IMR-90 (cell line): ENCODE measurements at regions not wholly inside any gene's neighbourhood (a gene's known extent, or its start where the extent isn't known, plus 50 kb on each side); places are given as distances from the start of the nearest gene placed in this dataset.

ENCODE experiments used
- ATAC-seq: fragments of 200-7000 bp; cut with Tn5 transposase; 2 replicates; pipeline ENCODE4 v1.9.1; 2020; ENCODE audit warnings: low read depth, mild to moderate bottlenecking, moderate library complexity
- BruUV-seq: library from RNA; stranded (reverse); fragments of 400-500 nt; replicated peaks from 2 replicates; lab custom pipeline; 2021; lab: Mats Ljungman, UMichigan
- CTCF ChIA-PET: fragments of 300-600 bp; formaldehyde crosslinking; extraction: SDS; loops from one replicate; lab custom pipeline; 2021; ENCODE audit warnings: antibody characterized with exemption; lab: Yijun Ruan, JAX
- POLR2A ChIA-PET: fragments of 300-600 bp; sonication (Branson Sonifier 250); formaldehyde crosslinking; loops from one replicate; lab custom pipeline; 2022; ENCODE audit warnings: antibody characterized with exemption; ENCODE audit not compliant: unreplicated experiment; lab: Charles Lee
- DNase-seq: peaks from one replicate; pipeline ENCODE4 v3.0.0; 2013
- H2AFZ ChIP-seq: replicated peaks from 2 replicates; pipeline ENCODE3; 2013; ENCODE audit warnings: low read length, mild to moderate bottlenecking; ENCODE audit not compliant: poor library complexity
- H2AK5ac ChIP-seq: 2 replicates; pipeline ENCODE4 v1.6.1; 2013; ENCODE audit warnings: low read depth, low read length, inconsistent platforms
- H2AK9ac ChIP-seq: replicated peaks from 2 replicates; pipeline ENCODE3; 2013; ENCODE audit warnings: mild to moderate bottlenecking, low read depth, low read length, moderate library complexity; ENCODE audit not compliant: poor library complexity
- H2BK120ac ChIP-seq: 2 replicates; pipeline ENCODE4 v1.6.1; 2013; ENCODE audit warnings: low read depth, low read length, inconsistent platforms
- H2BK15ac ChIP-seq: 3 replicates; pipeline ENCODE4 v1.6.1; 2013; ENCODE audit warnings: low read depth, low read length, inconsistent platforms
- H2BK20ac ChIP-seq: 2 replicates; pipeline ENCODE4 v1.6.1; 2013; ENCODE audit warnings: low read depth, mild to moderate bottlenecking, inconsistent platforms, low read length, moderate library complexity
- H2BK5ac ChIP-seq: 2 replicates; pipeline ENCODE4 v1.6.1; 2013; ENCODE audit warnings: mild to moderate bottlenecking, low read depth, low read length, inconsistent platforms; ENCODE audit not compliant: poor library complexity, severe bottlenecking
- H3K14ac ChIP-seq: replicated peaks from 2 replicates; pipeline ENCODE4 v1.6.1; 2013; ENCODE audit warnings: low read depth, low read length, inconsistent platforms
- H3K18ac ChIP-seq: 2 replicates; pipeline ENCODE4 v1.6.1; 2013; ENCODE audit warnings: low read depth, low read length, control low read depth
- H3K23ac ChIP-seq: 2 replicates; pipeline ENCODE4 v1.6.1; 2013; ENCODE audit warnings: low read depth, low read length, inconsistent platforms
- H3K27ac ChIP-seq: 2 replicates; pipeline ENCODE4 v1.5.1; 2013; ENCODE audit warnings: mild to moderate bottlenecking, control low read depth, low read length; ENCODE audit not compliant: insufficient read depth
- H3K27me3 ChIP-seq: 2 replicates; pipeline ENCODE4 v1.6.1; 2013; ENCODE audit warnings: low read length; ENCODE audit not compliant: control insufficient read depth, insufficient read depth
- H3K36me3 ChIP-seq: 2 replicates; pipeline ENCODE4 v1.6.1; 2013; ENCODE audit warnings: low read length, mixed read lengths; ENCODE audit not compliant: control insufficient read depth, insufficient read depth
- H3K4ac ChIP-seq: 2 replicates; pipeline ENCODE4 v1.6.1; 2013; ENCODE audit warnings: low read depth, low read length, inconsistent platforms
- H3K4me1 ChIP-seq: 2 replicates; pipeline ENCODE4 v1.6.1; 2013; ENCODE audit warnings: low read length, mixed read lengths; ENCODE audit not compliant: control insufficient read depth, insufficient read depth
- H3K4me2 ChIP-seq: 2 replicates; pipeline ENCODE4 v1.6.1; 2013; ENCODE audit warnings: low read depth, mild to moderate bottlenecking, control low read depth, low read length, moderate library complexity
- H3K4me3 ChIP-seq: 2 replicates; pipeline ENCODE4 v1.5.1; 2013; ENCODE audit warnings: low read depth, mild to moderate bottlenecking, control low read depth, low read length, moderate library complexity; ENCODE audit not compliant: insufficient read depth
- H3K56ac ChIP-seq: 2 replicates; pipeline ENCODE4 v1.6.1; 2013; ENCODE audit warnings: low read length, inconsistent platforms; ENCODE audit not compliant: insufficient read depth; ENCODE audit errors: extremely low read depth
- H3K79me1 ChIP-seq, 2 experiments: 2 replicates each; pipeline ENCODE4 v1.6.1; 2013; ENCODE audit warnings: low read length in 2 of 2, inconsistent platforms in 1 of 2, low read depth in 1 of 2
- H3K9ac ChIP-seq: 2 replicates; pipeline ENCODE4 v1.6.1; 2013; ENCODE audit warnings: low read depth, low read length, control low read depth
- H3K9me1 ChIP-seq: 2 replicates; pipeline ENCODE4 v1.6.1; 2013; ENCODE audit warnings: low read length, inconsistent platforms; ENCODE audit not compliant: insufficient read depth
- H3K9me3 ChIP-seq: 2 replicates; pipeline ENCODE4 v1.6.1; 2013; ENCODE audit warnings: low read length; ENCODE audit not compliant: control insufficient read depth, insufficient read depth
- H4K20me1 ChIP-seq: 2 replicates; pipeline ENCODE4 v1.6.1; 2013; ENCODE audit warnings: low read length, inconsistent platforms; ENCODE audit not compliant: insufficient read depth
- H4K5ac ChIP-seq: 2 replicates; pipeline ENCODE4 v1.6.1; 2013; ENCODE audit warnings: mild to moderate bottlenecking, low read depth, low read length, control low read depth
- H4K8ac ChIP-seq, 2 experiments: 2 replicates each; pipeline ENCODE4 v1.6.1; 2013; ENCODE audit warnings: low read depth in 2 of 2, low read length in 2 of 2, control low read depth in 1 of 2, inconsistent platforms in 1 of 2
- H4K91ac ChIP-seq: 2 replicates; pipeline ENCODE4 v1.6.1; 2013; ENCODE audit warnings: low read depth, low read length, inconsistent platforms; ENCODE audit not compliant: insufficient read depth
- BHLHE40 ChIP-seq: fragments of 150-350 bp; IDR thresholded peaks from 2 replicates; pipeline ENCODE4 v1.6.1; 2016; ENCODE audit warnings: mild to moderate bottlenecking, low read depth, low read length
- CEBPB ChIP-seq: IDR thresholded peaks from 2 replicates; pipeline ENCODE4 v1.6.1; 2012; ENCODE audit warnings: low read depth, low read length, improper control_type of control experiment
- CHD1 ChIP-seq: IDR thresholded peaks from 2 replicates; pipeline ENCODE4 v1.6.1; 2012; ENCODE audit warnings: low read depth, low read length, improper control_type of control experiment
- CTCF ChIP-seq: conservative IDR thresholded peaks from 2 replicates; pipeline ENCODE4 v1.5.1; 2012; ENCODE audit warnings: mild to moderate bottlenecking, low read depth, low read length, improper control_type of control experiment
- ELK1 ChIP-seq: fragments of 150-350 bp; IDR thresholded peaks from 2 replicates; pipeline ENCODE4 v1.6.1; 2016; ENCODE audit warnings: low read depth, mild to moderate bottlenecking, low read length, moderate library complexity, borderline replicate concordance
- FOS ChIP-seq: fragments of 150-350 bp; IDR thresholded peaks from 2 replicates; pipeline ENCODE4 v1.6.1; 2016; ENCODE audit warnings: low read depth, low read length
- MAFK ChIP-seq: IDR thresholded peaks from 2 replicates; pipeline ENCODE4 v1.6.1; 2012; ENCODE audit warnings: low read depth, low read length, improper control_type of control experiment
- MAZ ChIP-seq: IDR thresholded peaks from 2 replicates; pipeline ENCODE4 v1.6.1; 2012; ENCODE audit warnings: low read depth, mild to moderate bottlenecking, low read length, improper control_type of control experiment, moderate library complexity, borderline replicate concordance
- MXI1 ChIP-seq: IDR thresholded peaks from 2 replicates; pipeline ENCODE4 v1.6.1; 2012; ENCODE audit warnings: low read depth, mild to moderate bottlenecking, low read length, moderate library complexity, borderline replicate concordance
- NFE2L2 ChIP-seq: fragments of 150-350 bp; IDR thresholded peaks from 2 replicates; pipeline ENCODE4 v1.6.1; 2016; ENCODE audit warnings: low read depth, mild to moderate bottlenecking, low read length
- POLR2A ChIP-seq: IDR thresholded peaks from 2 replicates; pipeline ENCODE4 v1.6.1; 2012; ENCODE audit warnings: mild to moderate bottlenecking, low read depth, low read length
- RAD21 ChIP-seq: IDR thresholded peaks from 2 replicates; pipeline ENCODE4 v1.6.1; 2012; ENCODE audit warnings: low read length, improper control_type of control experiment
- RCOR1 ChIP-seq: IDR thresholded peaks from 2 replicates; pipeline ENCODE4 v1.6.1; 2012; ENCODE audit warnings: mild to moderate bottlenecking, low read length, improper control_type of control experiment; ENCODE audit not compliant: insufficient replicate concordance
- RFX5 ChIP-seq: IDR thresholded peaks from 2 replicates; pipeline ENCODE4 v1.8.0; 2012; ENCODE audit warnings: low read depth, mild to moderate bottlenecking, low read length, moderate library complexity
- SMC3 ChIP-seq: fragments of 150-350 bp; IDR thresholded peaks from 2 replicates; pipeline ENCODE4 v1.6.1; 2016; ENCODE audit warnings: low read depth, mild to moderate bottlenecking, antibody characterized with exemption, low read length, moderate library complexity
- USF2 ChIP-seq: fragments of 150-350 bp; IDR thresholded peaks from 2 replicates; pipeline ENCODE4 v1.6.1; 2017; ENCODE audit warnings: mild to moderate bottlenecking, antibody characterized with exemption, low read length, low read depth
- WGBS, 2 experiments: methylation state at CpG; one replicate each; pipeline versions ENCODE4 v1.1.5 to v1.1.7; 2013; ENCODE audit warnings: missing lambda C conversion rate in 2 of 2; ENCODE audit not compliant: insufficient read length in 1 of 2; ENCODE audit errors: extremely low coverage in 2 of 2; 5-methylcytosine and 5-hydroxymethylcytosine counted together
- dilution Hi-C: fragments of 300-500 bp; cut with HindIII; formaldehyde crosslinking; loops from one replicate; pipeline ENCODE4 v1.14.3; 2018; ENCODE audit warnings: low sequenced_read_pairs; ENCODE audit not compliant: unreplicated experiment
- in situ Hi-C: fragments of 300-500 bp; cut with MboI; formaldehyde crosslinking; loops from 3 replicates; pipeline ENCODE4 v1.14.3; 2019; ENCODE audit warnings: low sequenced_read_pairs, inconsistent platforms, mixed read lengths
- intact Hi-C: fragments of 100-400 bp; cut with micrococcal nuclease; formaldehyde crosslinking; loops from 2 replicates; pipeline ENCODE4 v1.10.0; 2022

- CTCF ChIA-PET: no interaction called here
Observed at GRCh38 chr4:27846951-27847350, 986.3 kb downstream of the STIM2 start.

More at GRCh38 chr4:27846951-27847350, 986.3 kb downstream of the STIM2 start:
- in situ Hi-C loops (no loop called here), dilution Hi-C loops (no loop called here), intact Hi-C loops (no loop called here)
- Histone ChIP-seq H3K4me3 (no peak overlapping the region), H4K8ac (no peak overlapping the region), H3K23ac (no peak overlapping the region), H2BK15ac (no peak overlapping the region), H2BK20ac (no peak overlapping the region), H3K27me3 (no peaks in the 10 kb centered on the region), H3K4me1 (no peaks in the 10 kb centered on the region), H3K14ac (no peak overlapping the region), H2AK9ac (no peak overlapping the region), H3K4me2 (no peak overlapping the region), H3K27ac (no peak overlapping the region), H2BK5ac (no peak overlapping the region), H3K18ac (no peak overlapping the region), H4K5ac (no peak overlapping the region), H3K9me3 (no peaks in the 10 kb centered on the region), H3K79me1 (no peaks in the 10 kb centered on the region), H4K91ac (no peak overlapping the region), H3K9ac (no peak overlapping the region), H3K36me3 (no peaks in the 10 kb centered on the region), H2AK5ac (no peak overlapping the region), H2AFZ (no peak overlapping the region), H4K20me1 (no peaks in the 10 kb centered on the region), H2BK120ac (no peak overlapping the region), H3K56ac (no peak overlapping the region), H3K9me1 (no peaks in the 10 kb centered on the region), H3K4ac (no peak overlapping the region)
- POLR2A ChIA-PET: no interaction called here
- DNase-seq: no peak
- no peak for TF ChIP-seq SMC3
- TF ChIP-seq MAZ: no peak
- TF ChIP-seq RAD21: no peak
- TF ChIP-seq CHD1: no peak
- TF ChIP-seq MAFK: no peak
- TF ChIP-seq FOS: no peak
- TF ChIP-seq CEBPB: no peak
- no peak for TF ChIP-seq BHLHE40
- no peak for TF ChIP-seq MXI1
- TF ChIP-seq USF2: no peak
- no peak for TF ChIP-seq POLR2A
- TF ChIP-seq ELK1: no peak
- TF ChIP-seq RCOR1: no peak
- TF ChIP-seq CTCF: no peak
- no peak for TF ChIP-seq NFE2L2
- TF ChIP-seq RFX5: no peak
- WGBS, 2 experiments: no CpG with 5 or more reads among the region's 1 CpG
- BruUV-seq: no TSS peak
- ATAC-seq: no peak
